Caco-2 (cell line): ENCODE measurements at regions not wholly inside any gene's neighbourhood (a gene's known extent, or its start where the extent isn't known, plus 50 kb on each side); places are given as distances from the start of the nearest gene placed in this dataset.

Experiments
- BruUV-seq: library from RNA; stranded (reverse); fragments of 400-500 nt; replicated peaks from 2 replicates; lab custom pipeline; 2021; lab: Mats Ljungman, UMichigan
- CTCF ChIA-PET: fragments of 300-600 bp; sonication (Branson Sonifier 250); formaldehyde crosslinking; loops from one replicate; lab custom pipeline; 2022; ENCODE audit warnings: antibody characterized with exemption; lab: Charles Lee
- POLR2A ChIA-PET: fragments of 300-600 bp; sonication (Branson Sonifier 250); formaldehyde crosslinking; loops from one replicate; lab custom pipeline; 2022; ENCODE audit warnings: antibody characterized with exemption; lab: Charles Lee
- DNase-seq, 2 experiments: peaks; one replicate each; pipeline versions ENCODE4 v3.0.0 to v3.0.0-alpha.2; 2020 to 2022
- H3K27me3 ChIP-seq: replicated peaks from 2 replicates; pipeline ENCODE4 v1.6.0; 2011; ENCODE audit warnings: low read length; ENCODE audit not compliant: control insufficient read depth, insufficient read depth
- H3K36me3 ChIP-seq: 2 replicates; pipeline ENCODE4 v1.5.1; 2011; ENCODE audit warnings: low read length; ENCODE audit not compliant: control insufficient read depth, insufficient read depth
- H3K4me1 ChIP-seq: fragments of 250-450 bp; sonication (Bioruptor Pico); 2 replicates; pipeline ENCODE4 v1.5.1; 2020; ENCODE audit warnings: mild to moderate bottlenecking
- H3K4me3 ChIP-seq: 2 replicates; pipeline ENCODE4 v1.5.1; 2011; ENCODE audit warnings: low read depth, mild to moderate bottlenecking, control low read depth, low read length
- H3K9me3 ChIP-seq: fragments of 250-450 bp; sonication (Bioruptor Pico); 2 replicates; pipeline ENCODE4 v1.5.1; 2020; ENCODE audit warnings: mild to moderate bottlenecking, moderate library complexity
- H3K27ac Mint-ChIP-seq: one replicate; pipeline ENCODE4 v1.8.0; 2022; ENCODE audit warnings: mixed read lengths; ENCODE audit not compliant: unreplicated experiment
- H3K27me3 Mint-ChIP-seq: one replicate; pipeline ENCODE4 v1.8.0; 2022; ENCODE audit warnings: mixed read lengths; ENCODE audit not compliant: insufficient read depth, unreplicated experiment
- H3K36me3 Mint-ChIP-seq: one replicate; pipeline ENCODE4 v1.8.0; 2022; ENCODE audit warnings: mild to moderate bottlenecking, mixed read lengths; ENCODE audit not compliant: insufficient read depth, unreplicated experiment
- H3K4me1 Mint-ChIP-seq: one replicate; pipeline ENCODE4 v1.8.0; 2022; ENCODE audit warnings: low read depth, mixed read lengths; ENCODE audit not compliant: unreplicated experiment
- H3K4me3 Mint-ChIP-seq: one replicate; pipeline ENCODE4 v1.8.0; 2022; ENCODE audit warnings: mild to moderate bottlenecking, moderate library complexity, mixed read lengths; ENCODE audit not compliant: unreplicated experiment
- H3K9me3 Mint-ChIP-seq: one replicate; pipeline ENCODE4 v1.8.0; 2022; ENCODE audit warnings: mixed read lengths; ENCODE audit not compliant: unreplicated experiment
- CTCF ChIP-seq, 2 experiments: fragments of 200-600 bp in 1 of 2; IDR thresholded peaks; 1 replicate in 1 of 2; 2 replicates in 1 of 2; pipeline versions ENCODE4 v1.5.1 to v1.8.0; 2011 to 2022; ENCODE audit warnings: antibody characterized with exemption in 1 of 2, control low read depth in 1 of 2, inconsistent platforms in 1 of 2, low read depth in 1 of 2, low read length in 1 of 2, mild to moderate bottlenecking in 1 of 2, moderate library complexity in 1 of 2; ENCODE audit not compliant: insufficient read depth in 1 of 2, severe bottlenecking in 1 of 2, unreplicated experiment in 1 of 2
- intact Hi-C: fragments of 100-400 bp; cut with micrococcal nuclease; formaldehyde crosslinking; loops from one replicate; pipeline ENCODE4 v1.10.0; 2022; ENCODE audit not compliant: unreplicated experiment

DNA sequence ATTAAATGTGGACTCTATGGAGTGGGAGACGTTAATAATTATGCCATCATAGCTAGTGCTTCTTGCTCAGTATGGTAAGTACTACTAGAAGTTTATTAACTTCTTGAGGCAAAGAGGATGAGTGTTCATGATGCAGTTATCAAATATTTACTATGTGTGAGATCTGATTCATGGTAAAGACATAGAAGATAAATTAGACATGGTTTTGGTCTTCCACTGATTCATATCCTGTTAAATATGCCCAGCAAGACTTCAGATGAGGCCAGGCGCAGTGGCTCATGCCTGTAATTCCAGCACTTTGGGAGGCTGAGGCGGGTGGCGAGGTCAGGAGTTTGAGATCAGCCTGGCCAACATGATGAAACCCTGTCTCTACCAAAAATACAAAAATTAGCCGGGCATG is 547.1 kb upstream of the ANKRD30A start:
- Histone ChIP-seq H3K4me1 (no peaks in the 10 kb centered on the region), H3K9me3 (no peaks in the 10 kb centered on the region; the same call in 1 of the 2 replicates), H3K36me3 (no peaks in the 10 kb centered on the region), H3K4me3 (no peak overlapping the region), H3K27me3 (no peaks in the 10 kb centered on the region)
- H3K36me3 Mint-ChIP-seq: no peaks in the 10 kb centered on the region
- no peak overlapping the region for H3K4me3 Mint-ChIP-seq
- H3K4me1 Mint-ChIP-seq: no peaks in the 10 kb centered on the region
- BruUV-seq: no TSS peak
- POLR2A ChIA-PET: no interaction called here
- peaks cover 3% of the 10 kb centered on the region for H3K27me3 Mint-ChIP-seq
- TF ChIP-seq CTCF (IDR thresholded peaks at IDR 0.05; ENCODE audit: insufficient read depth in 1 of 2, low read depth in 1 of 2, low read length in 1 of 2, severe bottlenecking in 1 of 2, unreplicated experiment in 1 of 2): no peak
- CTCF ChIA-PET: no interaction called here
- intact Hi-C loops: no loop called here
- DNase-seq: no peak
- peaks cover under 1% of the 10 kb centered on the region for H3K9me3 Mint-ChIP-seq
- no peak overlapping the region for H3K27ac Mint-ChIP-seq

- CTCF ChIA-PET: no interaction called here
- H3K4me3 ChIP-seq: no peak overlapping the region
- BruUV-seq: no TSS peak
- Mint-ChIP-seq H3K27me3 (peaks cover 3% of the 10 kb centered on the region), H3K4me3 (no peak overlapping the region), H3K27ac (no peak overlapping the region), H3K9me3 (no peaks in the 10 kb centered on the region), H3K4me1 (no peaks in the 10 kb centered on the region), H3K36me3 (no peaks in the 10 kb centered on the region)
- H3K9me3 ChIP-seq: no peaks in the 10 kb centered on the region; the same call in 1 of the 2 replicates
- POLR2A ChIA-PET: no interaction called here
- H3K36me3 ChIP-seq: no peaks in the 10 kb centered on the region
- H3K27me3 ChIP-seq: no peaks in the 10 kb centered on the region
- intact Hi-C loops: no loop called here
- no peak for DNase-seq
- no peaks in the 10 kb centered on the region for H3K4me1 ChIP-seq
- TF ChIP-seq CTCF (IDR thresholded peaks at IDR 0.05; ENCODE audit: insufficient read depth in 1 of 2, low read depth in 1 of 2, low read length in 1 of 2, severe bottlenecking in 1 of 2, unreplicated experiment in 1 of 2): no peak
Measured at GRCh38 chr10:36577126-36577525, 548.3 kb upstream of the ANKRD30A start.

DNA sequence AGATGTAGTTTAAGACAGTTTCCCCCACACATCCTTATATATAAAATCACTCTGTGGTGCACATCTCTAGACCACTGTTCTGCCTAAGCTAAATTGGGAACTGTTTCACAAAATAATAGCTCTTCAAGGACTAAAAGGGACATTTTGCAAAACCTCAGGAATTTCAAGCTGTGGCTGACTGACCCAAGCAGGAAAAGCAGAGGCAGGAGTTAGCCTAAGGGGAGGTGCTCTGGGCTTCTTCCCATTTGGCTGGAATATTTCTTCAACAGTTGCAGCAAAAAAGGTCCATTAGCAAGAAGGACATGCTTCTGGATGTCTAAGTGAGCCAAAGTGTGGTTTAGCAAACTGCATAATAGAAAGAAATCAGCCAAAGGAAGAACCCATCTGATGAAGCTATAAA is 551.2 kb upstream of the ANKRD30A start:
- Histone ChIP-seq H3K36me3 (no peaks in the 10 kb centered on the region), H3K27me3 (no peaks in the 10 kb centered on the region), H3K4me1 (no peaks in the 10 kb centered on the region), H3K9me3 (no peaks in the 10 kb centered on the region; the same call in 1 of the 2 replicates), H3K4me3 (no peak overlapping the region)
- Mint-ChIP-seq H3K27ac (no peak overlapping the region), H3K9me3 (no peaks in the 10 kb centered on the region), H3K4me3 (no peak overlapping the region), H3K27me3 (no peaks in the 10 kb centered on the region), H3K4me1 (no peaks in the 10 kb centered on the region), H3K36me3 (no peaks in the 10 kb centered on the region)
- no TSS peak for BruUV-seq
- ChIA-PET POLR2A (no interaction called here), CTCF (no interaction called here)
- intact Hi-C loops: no loop called here
- no peak for TF ChIP-seq CTCF (IDR thresholded peaks at IDR 0.05; ENCODE audit: insufficient read depth in 1 of 2, low read depth in 1 of 2, low read length in 1 of 2, severe bottlenecking in 1 of 2, unreplicated experiment in 1 of 2)
- no peak for DNase-seq
